Keratinocyte (primary cell): ENCODE measurements at regions not wholly inside any gene's neighbourhood (a gene's known extent, or its start where the extent isn't known, plus 50 kb on each side); places are given as distances from the start of the nearest gene placed in this dataset.

ENCODE experiments used
- DNase-seq: peaks from one replicate; pipeline ENCODE4 v3.0.0-alpha.2; 2011; ENCODE audit warnings: low read depth, missing footprints, low spot score
- FAIRE-seq: peaks from 2 replicates; lab custom pipeline; 2011; peaks lifted over from hg19 to GRCh38; lab: Jason Lieb, UNC
- H2AFZ ChIP-seq: 2 replicates; pipeline ENCODE4 v1.6.0; 2012; ENCODE audit warnings: low read length, control low read depth, inconsistent platforms; ENCODE audit not compliant: control insufficient read depth
- H3K27ac ChIP-seq: 2 replicates; pipeline ENCODE4 v1.5.1; 2011; ENCODE audit warnings: low read length; ENCODE audit not compliant: control insufficient read depth, insufficient read depth
- H3K27me3 ChIP-seq: 3 replicates; pipeline ENCODE4 v1.6.0; 2011; ENCODE audit warnings: low read length; ENCODE audit not compliant: control insufficient read depth, insufficient read depth; ENCODE audit errors: extremely low read depth
- H3K36me3 ChIP-seq, 2 experiments: 2 replicates in 1 of 2; 3 replicates in 1 of 2; pipeline ENCODE4 v1.5.1; 2011; ENCODE audit warnings: low read length in 2 of 2, mild to moderate bottlenecking in 1 of 2; ENCODE audit not compliant: control insufficient read depth in 2 of 2, insufficient read depth in 2 of 2; ENCODE audit errors: extremely low read depth in 1 of 2
- H3K4me1 ChIP-seq: 3 replicates; pipeline ENCODE4 v1.5.1; 2011; ENCODE audit warnings: low read length; ENCODE audit not compliant: control insufficient read depth, insufficient read depth; ENCODE audit errors: extremely low read depth
- H3K4me2 ChIP-seq: 3 replicates; pipeline ENCODE4 v1.6.0; 2011; ENCODE audit warnings: low read depth, low read length; ENCODE audit not compliant: control insufficient read depth, insufficient read depth; ENCODE audit errors: extremely low read depth
- H3K4me3 ChIP-seq, 3 experiments: fragments of 200-600 bp in 1 of 3; sonication (generic) in 1 of 3; 2 replicates in 2 of 3; 3 replicates in 1 of 3; pipeline ENCODE4 v1.5.1; 2011 to 2016; ENCODE audit warnings: low read length in 3 of 3, mild to moderate bottlenecking in 3 of 3, control low read depth in 2 of 3, inconsistent platforms in 1 of 3, low read depth in 1 of 3, mixed read lengths in 1 of 3, mixed run types in 1 of 3, moderate library complexity in 1 of 3; ENCODE audit not compliant: control insufficient read depth in 2 of 3, insufficient read depth in 2 of 3; ENCODE audit errors: extremely low read depth in 1 of 3
- H3K79me2 ChIP-seq: 2 replicates; pipeline ENCODE4 v1.6.0; 2012; ENCODE audit warnings: low read length; ENCODE audit not compliant: control insufficient read depth, insufficient read depth
- H3K9ac ChIP-seq: 3 replicates; pipeline ENCODE4 v1.6.0; 2011; ENCODE audit warnings: low read length; ENCODE audit not compliant: control insufficient read depth, insufficient read depth; ENCODE audit errors: extremely low read depth
- H3K9me1 ChIP-seq: 3 replicates; pipeline ENCODE4 v1.6.0; 2011; ENCODE audit warnings: low read length; ENCODE audit not compliant: control insufficient read depth, insufficient read depth; ENCODE audit errors: extremely low read depth
- H3K9me3 ChIP-seq: 2 replicates; pipeline ENCODE4 v1.5.1; 2012; ENCODE audit warnings: low read depth, low read length; ENCODE audit not compliant: control insufficient read depth
- H4K20me1 ChIP-seq: 3 replicates; pipeline ENCODE4 v1.6.0; 2011; ENCODE audit warnings: low read length; ENCODE audit not compliant: control insufficient read depth, insufficient read depth; ENCODE audit errors: extremely low read depth
- EZH2 ChIP-seq: IDR thresholded peaks from one replicate; pipeline ENCODE4 v1.6.1; 2012; ENCODE audit warnings: inconsistent platforms, mild to moderate bottlenecking, low read length, moderate library complexity
- dilution Hi-C: fragments of 300-500 bp; cut with MboI; formaldehyde crosslinking; loops from one replicate; pipeline ENCODE4 v1.7.0; 2020; ENCODE audit warnings: low sequenced_read_pairs; ENCODE audit not compliant: extremely low pct_ligation_motif_present
- TF ChIP-seq, protein P1 (sequence below), 3 experiments: IDR thresholded peaks in 1 of 3; conservative IDR thresholded peaks in 1 of 3; optimal IDR thresholded peaks in 1 of 3; 2 replicates in 2 of 3; 3 replicates in 1 of 3; pipeline versions ENCODE3 to v1.5.1; 2011; ENCODE audit warnings: low read length in 3 of 3, mild to moderate bottlenecking in 3 of 3, moderate library complexity in 2 of 3, control low read depth in 1 of 3, inconsistent platforms in 1 of 3; ENCODE audit not compliant: insufficient read depth in 2 of 3; ENCODE audit errors: extremely low read depth in 1 of 3

DNA sequence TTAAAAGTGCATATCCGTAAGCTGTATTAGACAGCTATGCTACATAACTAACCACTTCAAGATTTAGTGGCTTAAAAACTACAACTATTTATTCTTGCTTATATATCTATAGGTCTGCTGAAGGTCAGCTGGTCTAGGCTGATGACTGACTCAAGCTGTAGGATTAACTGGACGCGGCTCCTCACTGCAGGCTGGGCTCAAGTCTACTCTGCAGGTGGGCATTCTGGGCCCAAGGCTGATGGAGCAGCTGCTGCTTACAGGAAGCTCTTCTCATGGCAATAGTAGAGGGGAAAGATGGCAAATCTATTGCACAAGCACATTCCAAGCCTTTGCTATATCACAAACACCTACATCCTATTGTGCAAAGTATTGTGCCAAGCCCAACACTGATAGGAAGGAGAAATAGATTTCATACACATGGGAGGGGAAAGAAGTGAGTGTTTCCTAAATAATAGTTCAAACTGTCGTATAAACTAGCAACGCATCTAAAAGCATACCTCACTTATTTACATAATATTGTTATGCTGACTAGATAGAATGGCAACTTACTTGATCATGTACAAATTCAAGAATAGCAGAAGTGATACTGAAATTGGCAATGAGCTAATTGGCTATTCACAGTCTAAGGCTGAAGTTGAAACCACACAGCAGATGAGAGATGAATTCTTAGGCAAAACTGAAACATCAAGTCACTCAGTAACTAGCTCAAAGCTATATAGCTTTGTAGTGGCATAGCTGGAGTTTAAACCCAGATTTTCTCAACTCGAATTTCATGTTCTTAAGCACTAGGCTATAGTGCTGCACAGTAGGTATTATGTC lies 263.8 kb downstream of the NKX6-1 start:
- Histone ChIP-seq H3K79me2 (no peaks in the 10 kb centered on the region), H3K9ac (no peak overlapping the region), H3K27me3 (no peaks in the 10 kb centered on the region), H3K4me1 (no peaks in the 10 kb centered on the region), H3K4me3 (no peak overlapping the region), H3K4me2 (no peak overlapping the region), H2AFZ (no peak overlapping the region), H3K9me3 (no peaks in the 10 kb centered on the region), H3K9me1 (no peaks in the 10 kb centered on the region), H4K20me1 (no peaks in the 10 kb centered on the region), H3K36me3 (no peaks in the 10 kb centered on the region), H3K27ac (no peak overlapping the region)
- DNase-seq (no peak), FAIRE-seq (no peak)
- dilution Hi-C loops, result no loop called here
- no peak for TF ChIP-seq EZH2
- TF ChIP-seq, protein P1, sequence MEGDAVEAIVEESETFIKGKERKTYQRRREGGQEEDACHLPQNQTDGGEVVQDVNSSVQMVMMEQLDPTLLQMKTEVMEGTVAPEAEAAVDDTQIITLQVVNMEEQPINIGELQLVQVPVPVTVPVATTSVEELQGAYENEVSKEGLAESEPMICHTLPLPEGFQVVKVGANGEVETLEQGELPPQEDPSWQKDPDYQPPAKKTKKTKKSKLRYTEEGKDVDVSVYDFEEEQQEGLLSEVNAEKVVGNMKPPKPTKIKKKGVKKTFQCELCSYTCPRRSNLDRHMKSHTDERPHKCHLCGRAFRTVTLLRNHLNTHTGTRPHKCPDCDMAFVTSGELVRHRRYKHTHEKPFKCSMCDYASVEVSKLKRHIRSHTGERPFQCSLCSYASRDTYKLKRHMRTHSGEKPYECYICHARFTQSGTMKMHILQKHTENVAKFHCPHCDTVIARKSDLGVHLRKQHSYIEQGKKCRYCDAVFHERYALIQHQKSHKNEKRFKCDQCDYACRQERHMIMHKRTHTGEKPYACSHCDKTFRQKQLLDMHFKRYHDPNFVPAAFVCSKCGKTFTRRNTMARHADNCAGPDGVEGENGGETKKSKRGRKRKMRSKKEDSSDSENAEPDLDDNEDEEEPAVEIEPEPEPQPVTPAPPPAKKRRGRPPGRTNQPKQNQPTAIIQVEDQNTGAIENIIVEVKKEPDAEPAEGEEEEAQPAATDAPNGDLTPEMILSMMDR (optimal IDR thresholded peaks at IDR 0.05 in 1 of 3, IDR thresholded peaks at IDR 0.05 in 1 of 3, conservative IDR thresholded peaks at IDR 0.05 in 1 of 3; ENCODE audit: extremely low read depth in 1 of 3, insufficient read depth in 2 of 3, low read length in 3 of 3), result no peak

DNA sequence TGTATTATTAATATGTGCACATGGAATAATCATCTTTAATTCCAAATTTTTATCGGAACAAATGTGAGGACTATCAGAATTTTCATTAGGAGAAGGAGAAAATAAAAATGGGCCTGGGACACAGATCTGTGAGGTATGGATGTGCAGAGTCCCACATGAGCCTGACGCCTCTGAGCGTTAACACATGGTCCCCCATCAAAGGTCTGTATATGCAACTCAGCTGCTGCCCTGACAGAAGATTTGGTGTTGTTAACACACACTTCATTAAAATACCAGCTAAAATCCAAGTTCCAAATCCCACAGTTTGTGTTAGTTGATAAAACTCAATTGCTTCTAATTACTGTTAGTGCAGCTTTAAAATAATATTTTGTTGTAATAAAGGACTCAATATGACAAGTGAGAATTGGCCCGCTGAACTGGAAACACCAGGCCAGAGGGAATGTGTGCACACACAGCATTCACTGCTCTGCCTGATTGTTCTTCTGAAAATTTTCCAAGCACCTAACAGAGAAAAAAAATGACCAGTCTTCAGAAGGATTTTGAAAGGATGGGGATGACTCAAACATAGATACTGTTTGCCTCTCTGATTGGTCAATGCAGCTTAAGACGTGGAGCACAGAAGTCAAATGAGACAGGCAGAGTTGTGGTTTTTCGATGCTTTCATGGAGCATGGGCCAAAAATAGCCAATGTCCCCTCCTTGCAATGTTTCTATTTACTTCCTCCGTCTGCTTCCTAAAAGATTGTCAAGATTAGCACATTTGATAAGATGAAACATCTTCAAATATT lies 266.6 kb downstream of the NKX6-1 start:
- H3K79me2 ChIP-seq, result no peaks in the 10 kb centered on the region
- H3K27ac ChIP-seq, result no peak overlapping the region
- FAIRE-seq (no peak), DNase-seq (no peak)
- no peaks in the 10 kb centered on the region for H3K9me3 ChIP-seq
- H3K4me3 ChIP-seq, result no peak overlapping the region
- no peaks in the 10 kb centered on the region for H4K20me1 ChIP-seq
- no peaks in the 10 kb centered on the region for H3K9me1 ChIP-seq
- no peaks in the 10 kb centered on the region for H3K27me3 ChIP-seq
- H2AFZ ChIP-seq, result no peak overlapping the region
- no peak overlapping the region for H3K9ac ChIP-seq
- H3K4me2 ChIP-seq, result no peak overlapping the region
- H3K4me1 ChIP-seq, result no peaks in the 10 kb centered on the region
- TF ChIP-seq, protein P1 (optimal IDR thresholded peaks at IDR 0.05 in 1 of 3, IDR thresholded peaks at IDR 0.05 in 1 of 3, conservative IDR thresholded peaks at IDR 0.05 in 1 of 3; ENCODE audit: extremely low read depth in 1 of 3, insufficient read depth in 2 of 3, low read length in 3 of 3), result no peak
- no peak for TF ChIP-seq EZH2
- H3K36me3 ChIP-seq, result no peaks in the 10 kb centered on the region
- dilution Hi-C loops, result no loop called here
